Pulmonary artery endothelial cell (primary cell): ENCODE measurements at regions not wholly inside any gene's neighbourhood (a gene's known extent, or its start where the extent isn't known, plus 50 kb on each side); places are given as distances from the start of the nearest gene placed in this dataset.
"Not testable (repeated sequence)": the region's sequence is repeated elsewhere in the genome, so short reads cannot be mapped to it uniquely, and the experiment has no call there.

Experiments used
- DNase-seq: peaks from one replicate; pipeline ENCODE4 v3.0.0-alpha.2; 2011; ENCODE audit warnings: low read depth, low spot score

GRCh38 chr13:85123501-85123900, 675.7 kb downstream of the SLITRK6 start:
- not testable (repeated sequence) for DNase-seq

GRCh38 chr13:85108356-85108755, 690.9 kb downstream of the SLITRK6 start:
- DNase-seq: no peak

GRCh38 chr13:85099245-85099644, 700.0 kb downstream of the SLITRK6 start:
- DNase-seq: no peak

- no peak for DNase-seq
Measured at GRCh38 chr13:85095418-85096272, 703.6 kb downstream of the SLITRK6 start.

GRCh38 chr13:85093808-85094207, 705.4 kb downstream of the SLITRK6 start:
- no peak for DNase-seq

DNA sequence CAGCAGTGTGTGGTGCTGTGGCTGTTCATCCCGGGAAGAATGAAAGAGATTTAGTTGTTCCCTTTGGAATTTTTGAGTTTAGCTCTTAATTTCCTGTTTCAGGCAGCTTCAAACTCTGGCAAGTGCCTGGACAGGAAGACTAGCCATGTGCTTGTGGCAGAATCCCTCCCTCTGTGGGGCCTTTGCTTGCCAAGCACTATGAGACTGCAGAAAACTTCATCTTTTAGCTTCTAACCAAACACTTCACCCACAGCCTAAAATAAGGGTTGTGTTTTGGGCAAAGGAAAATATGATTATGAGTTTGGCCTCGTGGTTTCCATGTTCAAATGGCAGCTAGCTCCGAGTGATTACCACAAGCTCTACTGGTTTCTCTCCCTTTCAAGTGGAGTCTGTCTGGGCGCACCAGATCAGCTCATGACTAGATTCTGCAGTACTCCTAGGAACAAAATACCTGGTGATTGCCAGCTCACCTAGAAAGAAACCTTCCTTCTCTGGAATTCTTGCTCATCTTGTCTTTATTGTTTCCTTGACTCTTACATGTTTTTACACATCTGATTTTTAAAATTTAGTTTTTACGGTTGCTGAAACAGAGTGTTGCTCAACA, 707.5 kb downstream of the SLITRK6 start:
- no peak for DNase-seq

GRCh38 chr13:85089186-85089585, 710.0 kb downstream of the SLITRK6 start:
- DNase-seq: no peak

DNA sequence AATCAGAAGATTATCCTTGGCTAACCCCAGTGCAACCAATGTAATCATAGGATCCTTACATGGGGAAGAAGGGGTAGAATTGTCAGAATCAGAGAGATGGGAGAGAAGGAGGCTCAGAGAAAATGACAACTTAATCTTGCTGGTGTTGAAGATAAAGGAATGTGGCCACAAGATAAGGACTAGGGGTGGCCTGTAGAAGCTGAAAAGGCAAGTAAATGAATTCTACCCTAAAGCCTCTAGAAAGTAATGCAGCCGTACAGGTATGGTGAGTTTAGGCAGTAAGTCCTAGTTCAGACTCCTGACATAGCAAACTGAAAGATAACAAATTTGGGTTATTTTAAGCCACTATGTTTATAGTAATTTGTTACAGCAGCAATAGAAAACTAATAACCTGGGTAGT, 718.5 kb downstream of the SLITRK6 start:
- DNase-seq: no peak

DNA sequence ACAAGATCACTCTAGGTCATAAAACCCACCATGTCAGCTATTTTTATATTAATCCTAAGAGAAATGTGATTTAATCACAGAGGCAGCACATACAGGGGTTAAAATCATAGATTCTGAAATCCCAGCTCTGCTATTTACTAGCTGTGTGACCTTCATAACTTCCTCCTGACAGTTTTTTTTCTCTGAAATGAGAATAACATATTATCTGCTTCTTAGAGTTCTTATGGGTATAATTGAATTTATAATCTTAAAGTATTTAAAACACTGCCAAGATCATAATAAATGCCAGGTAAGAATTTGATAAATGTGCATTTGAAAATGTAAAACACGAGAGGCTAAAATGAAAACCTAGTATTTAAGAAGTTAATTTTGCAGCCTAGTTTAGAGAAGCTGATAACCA, 722.9 kb downstream of the SLITRK6 start:
- DNase-seq: no peak

GRCh38 chr13:85074543-85075313, 724.5 kb downstream of the SLITRK6 start:
- no peak for DNase-seq

DNA sequence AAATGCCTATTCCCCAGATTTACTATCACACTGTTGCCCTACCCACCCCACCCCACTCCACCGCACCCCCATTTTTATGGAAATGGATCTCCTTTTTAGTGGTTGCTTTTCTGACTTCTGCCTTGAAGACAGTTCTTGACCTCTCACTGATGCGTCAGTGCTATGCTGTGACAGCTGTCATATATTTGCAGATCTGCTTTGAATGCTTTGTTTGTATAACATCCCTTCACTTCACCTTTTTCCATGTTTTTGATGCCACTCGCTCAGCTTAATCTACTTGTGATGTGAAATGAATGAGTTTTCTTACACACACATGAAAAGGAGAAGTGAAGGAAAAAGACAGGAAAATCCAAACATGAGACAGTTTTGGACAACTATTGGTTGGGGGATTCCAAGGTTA, 731.0 kb downstream of the SLITRK6 start:
- DNase-seq: no peak

DNA sequence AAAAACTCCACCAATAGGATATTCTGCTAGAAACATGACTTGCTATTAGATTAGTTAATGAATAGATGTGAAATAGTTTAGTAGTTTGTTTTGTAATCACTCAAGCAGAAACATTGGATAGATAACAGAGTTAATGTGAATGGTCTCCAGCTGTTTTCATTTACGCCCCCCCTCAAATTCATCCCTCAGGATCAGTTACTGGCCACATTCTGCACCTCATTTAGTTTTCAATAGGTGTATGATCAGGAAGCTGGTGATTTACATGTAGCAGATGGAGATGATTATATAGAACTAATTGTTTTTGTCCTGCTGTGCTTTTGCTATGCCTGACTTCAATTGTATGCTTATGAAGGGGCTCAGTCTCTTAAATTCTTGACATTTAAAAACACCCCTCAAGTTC, 759.0 kb downstream of the SLITRK6 start:
- DNase-seq: no peak

DNA sequence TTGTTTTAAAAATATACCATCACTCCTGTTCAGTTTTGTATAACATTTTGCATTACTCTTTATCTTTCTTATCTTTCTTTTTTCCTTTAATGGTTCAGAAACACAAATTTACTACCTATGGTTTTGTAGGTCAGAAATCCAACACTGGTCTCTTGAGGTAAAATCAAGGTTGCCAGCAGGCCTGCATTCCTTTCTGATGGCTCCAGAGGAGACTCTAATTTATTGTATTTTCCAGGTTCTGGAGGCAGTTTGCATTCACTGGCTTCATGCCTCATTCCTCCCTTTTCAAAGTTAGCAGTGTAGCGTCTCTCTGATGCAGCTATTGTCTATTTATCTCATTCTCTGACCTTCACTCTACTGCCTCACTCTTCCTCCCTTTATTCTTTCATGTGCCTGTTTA, 767.4 kb downstream of the SLITRK6 start:
- no peak for DNase-seq

- DNase-seq: no peak
Measured at GRCh38 chr13:85028035-85028434, 771.2 kb downstream of the SLITRK6 start.

DNA sequence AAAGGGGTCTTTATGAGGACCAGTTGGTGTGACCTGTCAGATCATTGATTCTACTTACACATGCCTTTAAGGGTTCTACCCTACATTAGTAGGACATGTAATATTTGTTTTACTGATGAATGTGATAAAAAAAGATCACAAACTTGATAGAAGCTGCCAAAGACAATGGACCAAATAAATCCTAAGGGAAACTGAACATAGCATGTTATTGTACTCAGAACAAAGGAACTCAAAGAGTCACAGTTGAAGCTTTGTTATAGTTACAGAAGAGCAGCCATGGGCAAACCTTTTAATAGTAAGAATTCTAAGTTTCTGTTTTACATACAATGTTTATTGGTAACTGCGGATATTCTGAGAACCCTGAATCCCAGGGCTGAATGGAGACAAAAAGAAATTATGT, 780.1 kb downstream of the SLITRK6 start:
- DNase-seq: no peak

DNA sequence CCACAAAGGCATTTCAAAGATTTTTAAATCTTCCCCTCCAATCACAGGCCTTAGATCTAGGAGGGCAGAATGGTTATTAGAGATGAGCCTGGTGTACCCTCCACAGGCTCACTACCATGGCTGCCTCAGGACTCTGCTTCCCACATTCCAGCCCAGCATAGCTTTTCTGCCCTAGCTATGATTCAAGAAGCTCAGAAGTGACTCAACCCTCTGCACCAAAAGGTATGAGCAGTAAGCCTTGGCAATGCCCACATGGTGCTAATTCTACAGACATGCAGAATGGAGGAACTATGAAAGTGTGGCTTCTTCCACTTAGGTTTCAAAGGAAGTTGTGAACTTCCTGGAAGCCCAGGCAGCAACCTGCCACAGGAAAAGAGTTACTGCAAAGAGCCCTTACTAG, 786.2 kb downstream of the SLITRK6 start:
- no peak for DNase-seq

DNA sequence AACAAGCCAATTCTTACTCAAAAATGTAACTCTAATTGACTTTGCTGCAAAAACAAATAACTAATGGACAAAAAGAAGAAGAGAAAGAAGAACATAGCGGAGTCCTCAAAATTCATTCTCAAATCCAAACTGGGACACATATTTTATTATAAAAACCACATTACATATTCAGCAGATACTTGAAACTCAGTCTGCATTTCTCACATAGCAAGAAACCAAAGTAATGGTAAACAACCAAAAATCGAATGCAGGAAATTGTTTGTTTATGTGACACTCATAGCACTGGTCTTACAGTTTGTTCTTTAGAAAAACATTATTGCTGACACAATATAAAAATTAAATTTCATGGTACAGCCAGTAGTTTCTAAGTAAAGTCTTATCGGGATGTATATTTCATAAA, 789.8 kb downstream of the SLITRK6 start:
- DNase-seq: no peak

DNA sequence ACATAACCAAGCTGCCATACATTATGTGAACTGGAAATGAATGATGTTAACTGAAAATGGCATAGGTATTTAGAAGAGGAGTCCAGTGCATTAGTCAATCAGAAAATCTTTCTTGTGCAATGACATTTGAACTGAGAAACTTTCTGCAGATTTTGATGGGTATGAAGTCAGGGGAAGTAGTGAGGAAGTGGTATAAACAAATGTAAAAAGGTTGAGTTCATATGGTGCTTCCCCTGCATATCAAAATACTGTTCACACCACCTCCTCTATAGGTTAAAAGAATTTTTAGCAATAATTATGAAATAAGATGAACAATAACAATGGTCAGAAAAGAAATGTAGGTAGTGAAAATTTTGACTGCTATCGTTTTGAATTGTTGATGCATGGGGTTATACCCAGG, 800.0 kb downstream of the SLITRK6 start:
- DNase-seq: no peak

GRCh38 chr13:84998681-84999080, 800.5 kb downstream of the SLITRK6 start:
- no peak for DNase-seq

DNA sequence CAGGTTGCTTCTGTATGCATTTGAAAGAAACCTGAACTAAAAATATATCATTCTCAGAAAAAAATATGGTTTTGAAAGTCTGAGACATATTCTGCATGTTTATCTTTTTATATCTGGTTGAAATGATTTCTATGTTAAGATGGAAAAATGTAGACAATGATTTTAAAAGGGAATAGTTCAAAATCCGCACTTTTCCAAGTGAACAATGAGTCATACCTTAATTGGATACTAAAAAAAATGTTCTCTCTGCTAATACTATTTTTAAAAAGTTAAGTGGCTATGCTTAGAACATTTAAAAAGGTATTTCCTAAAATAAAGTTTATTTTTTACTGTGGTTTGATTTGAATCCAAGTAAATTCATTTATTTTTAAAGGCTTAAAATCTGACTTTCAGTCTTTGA, 801.4 kb downstream of the SLITRK6 start:
- no peak for DNase-seq

GRCh38 chr13:84994582-84994981, 804.6 kb downstream of the SLITRK6 start:
- DNase-seq: no peak

DNA sequence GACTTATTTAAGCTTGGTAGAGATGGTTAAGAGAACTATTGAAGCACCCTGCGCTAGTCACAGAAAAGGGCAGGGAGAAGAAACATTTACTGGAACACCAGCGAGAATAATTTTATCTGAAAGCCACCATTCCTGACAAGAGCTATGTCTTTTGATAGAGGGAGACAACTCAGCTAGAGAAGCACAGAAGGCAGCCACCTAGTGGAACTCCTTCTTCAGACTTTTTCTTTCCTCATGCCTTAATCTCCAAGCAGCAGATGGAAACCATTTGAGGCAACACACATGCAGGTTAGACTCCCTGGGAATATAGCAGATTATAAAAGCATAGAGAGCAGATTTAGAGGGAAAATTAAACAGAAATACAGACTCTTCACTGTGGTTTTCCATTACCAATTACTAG, 813.4 kb downstream of the SLITRK6 start:
- DNase-seq: no peak
